Fibroblast of lung (primary cell): ENCODE measurements at regions not wholly inside any gene's neighbourhood (a gene's known extent, or its start where the extent isn't known, plus 50 kb on each side); places are given as distances from the start of the nearest gene placed in this dataset.
A peak's percentile ranks its signal among the peaks of the same experiment; 100 is the strongest.

ENCODE experiments used
- DNase-seq, 2 donors: peaks; one replicate each; pipeline versions ENCODE4 v3.0.0 to v3.0.0-alpha.2; 2010; ENCODE audit warnings: low read depth in 2 of 2
- H2AFZ ChIP-seq: 2 replicates; pipeline ENCODE4 v1.5.1; 2012; ENCODE audit warnings: low read length, control low read depth, inconsistent platforms
- H3K27ac ChIP-seq: 2 replicates; pipeline ENCODE4 v1.5.1; 2011; ENCODE audit warnings: low read length, control low read depth; ENCODE audit not compliant: insufficient read depth
- H3K27me3 ChIP-seq: 2 replicates; pipeline ENCODE4 v1.5.1; 2011; ENCODE audit warnings: mild to moderate bottlenecking, low read length; ENCODE audit not compliant: control insufficient read depth, insufficient read depth
- H3K36me3 ChIP-seq: 2 replicates; pipeline ENCODE4 v1.5.1; 2011; ENCODE audit warnings: low read length; ENCODE audit not compliant: control insufficient read depth, insufficient read depth
- H3K4me1 ChIP-seq: 2 replicates; pipeline ENCODE4 v1.5.1; 2011; ENCODE audit warnings: low read length; ENCODE audit not compliant: control insufficient read depth, insufficient read depth; ENCODE audit errors: extremely low read depth
- H3K4me2 ChIP-seq: 2 replicates; pipeline ENCODE4 v1.5.1; 2011; ENCODE audit warnings: low read length, control low read depth; ENCODE audit not compliant: insufficient read depth; ENCODE audit errors: extremely low read depth
- H3K4me3 ChIP-seq, 4 experiments: fragments of 200-600 bp in 1 of 4; sonication (generic) in 1 of 4; replicated peaks in 1 of 4; 2 replicates each; pipeline ENCODE4 v1.5.1; 2011 to 2016; ENCODE audit warnings: low read length in 4 of 4, low read depth in 3 of 4, mild to moderate bottlenecking in 3 of 4, control low read depth in 2 of 4, inconsistent platforms in 1 of 4, mixed read lengths in 1 of 4; ENCODE audit not compliant: insufficient read depth in 1 of 4; ENCODE audit errors: control extremely low read depth in 1 of 4
- H3K79me2 ChIP-seq: 2 replicates; pipeline ENCODE4 v1.5.1; 2012; ENCODE audit warnings: mild to moderate bottlenecking, low read length, inconsistent platforms; ENCODE audit not compliant: control insufficient read depth, insufficient read depth
- H3K9ac ChIP-seq: 2 replicates; pipeline ENCODE4 v1.5.1; 2011; ENCODE audit warnings: mild to moderate bottlenecking, low read length, control low read depth; ENCODE audit not compliant: insufficient read depth
- H3K9me3 ChIP-seq: 2 replicates; pipeline ENCODE4 v1.5.1; 2012; ENCODE audit warnings: low read depth, low read length; ENCODE audit not compliant: control insufficient read depth, insufficient read depth
- H4K20me1 ChIP-seq: 2 replicates; pipeline ENCODE4 v1.5.1; 2011; ENCODE audit warnings: low read length; ENCODE audit not compliant: control insufficient read depth, insufficient read depth; ENCODE audit errors: extremely low read depth
- EZH2 ChIP-seq: IDR thresholded peaks from 2 replicates; pipeline ENCODE4 v1.5.1; 2012; ENCODE audit warnings: low read length, control low read depth, mild to moderate bottlenecking; ENCODE audit errors: missing control alignments
- TF ChIP-seq, protein P1 (sequence below), 2 donors: IDR thresholded peaks in 1 of 2; conservative IDR thresholded peaks in 1 of 2; 1 replicate in 1 of 2; 2 replicates in 1 of 2; pipeline ENCODE4 v1.5.1; 2011 to 2012; ENCODE audit warnings: low read length in 2 of 2, control low read depth in 1 of 2, inconsistent platforms in 1 of 2, low read depth in 1 of 2, mild to moderate bottlenecking in 1 of 2

DNA sequence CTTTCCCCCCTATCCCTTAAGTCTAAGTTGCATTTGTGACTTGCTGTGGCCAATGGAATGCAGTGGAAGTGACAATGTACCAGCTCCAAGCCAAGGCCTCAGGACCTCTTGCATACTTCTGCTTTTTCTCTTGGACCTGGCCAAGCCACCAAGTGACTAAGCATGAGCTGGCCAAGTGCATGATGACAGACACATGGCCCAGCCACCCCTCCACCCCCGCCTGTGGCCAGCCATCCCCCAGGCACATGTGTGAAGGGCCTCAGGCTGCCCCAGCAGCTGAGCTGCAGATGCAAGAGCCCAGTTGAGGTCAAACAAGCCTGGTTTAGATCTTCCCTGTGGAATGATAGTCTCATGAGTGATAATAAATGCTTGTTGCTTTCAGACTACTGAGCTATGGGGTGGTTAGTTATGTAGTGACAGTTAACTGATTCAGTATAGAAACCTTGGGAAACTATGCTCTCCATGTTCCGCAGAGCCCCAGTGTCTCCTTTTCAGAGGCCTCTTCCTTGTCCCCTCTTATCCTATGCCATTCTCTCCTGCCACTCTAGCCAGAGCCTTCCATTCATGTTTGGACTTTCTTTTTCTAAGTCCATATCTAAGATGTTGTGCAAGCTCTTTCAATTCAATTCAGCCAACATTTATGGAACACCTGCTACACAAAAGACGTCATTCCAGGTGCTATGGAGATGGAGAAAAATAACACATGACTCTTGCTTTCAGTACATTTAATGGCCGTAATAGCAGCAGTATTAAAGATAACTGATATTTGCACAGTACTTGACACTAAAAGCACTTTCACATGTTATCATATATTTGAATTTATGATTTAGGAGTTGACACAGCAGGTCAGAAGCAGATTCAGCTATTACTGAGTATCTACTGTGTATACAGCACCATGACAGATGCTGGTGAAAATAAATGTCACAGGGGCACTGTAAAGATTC, 55.5 kb upstream of the LOXL4 start:
- Histone ChIP-seq H2AFZ (no peak overlapping the region), H3K4me1 (peaks cover 16% of the 10 kb centered on the region), H3K4me3 (no peak overlapping the region), H3K79me2 (no peaks in the 10 kb centered on the region), H3K9ac (no peak overlapping the region), H3K9me3 (no peaks in the 10 kb centered on the region), H4K20me1 (no peaks in the 10 kb centered on the region), H3K27ac (peak overlapping the region; percentile 37), H3K36me3 (no peaks in the 10 kb centered on the region), H3K4me2 (peak overlapping the region; percentile 47), H3K27me3 (no peaks in the 10 kb centered on the region)
- TF ChIP-seq, protein P1, sequence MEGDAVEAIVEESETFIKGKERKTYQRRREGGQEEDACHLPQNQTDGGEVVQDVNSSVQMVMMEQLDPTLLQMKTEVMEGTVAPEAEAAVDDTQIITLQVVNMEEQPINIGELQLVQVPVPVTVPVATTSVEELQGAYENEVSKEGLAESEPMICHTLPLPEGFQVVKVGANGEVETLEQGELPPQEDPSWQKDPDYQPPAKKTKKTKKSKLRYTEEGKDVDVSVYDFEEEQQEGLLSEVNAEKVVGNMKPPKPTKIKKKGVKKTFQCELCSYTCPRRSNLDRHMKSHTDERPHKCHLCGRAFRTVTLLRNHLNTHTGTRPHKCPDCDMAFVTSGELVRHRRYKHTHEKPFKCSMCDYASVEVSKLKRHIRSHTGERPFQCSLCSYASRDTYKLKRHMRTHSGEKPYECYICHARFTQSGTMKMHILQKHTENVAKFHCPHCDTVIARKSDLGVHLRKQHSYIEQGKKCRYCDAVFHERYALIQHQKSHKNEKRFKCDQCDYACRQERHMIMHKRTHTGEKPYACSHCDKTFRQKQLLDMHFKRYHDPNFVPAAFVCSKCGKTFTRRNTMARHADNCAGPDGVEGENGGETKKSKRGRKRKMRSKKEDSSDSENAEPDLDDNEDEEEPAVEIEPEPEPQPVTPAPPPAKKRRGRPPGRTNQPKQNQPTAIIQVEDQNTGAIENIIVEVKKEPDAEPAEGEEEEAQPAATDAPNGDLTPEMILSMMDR (conservative IDR thresholded peaks at IDR 0.05 in 1 of 2, IDR thresholded peaks at IDR 0.05 in 1 of 2; ENCODE audit: low read depth in 1 of 2, low read length in 2 of 2) = no peak
- DNase-seq = peak; percentile 94 to 96

DNA sequence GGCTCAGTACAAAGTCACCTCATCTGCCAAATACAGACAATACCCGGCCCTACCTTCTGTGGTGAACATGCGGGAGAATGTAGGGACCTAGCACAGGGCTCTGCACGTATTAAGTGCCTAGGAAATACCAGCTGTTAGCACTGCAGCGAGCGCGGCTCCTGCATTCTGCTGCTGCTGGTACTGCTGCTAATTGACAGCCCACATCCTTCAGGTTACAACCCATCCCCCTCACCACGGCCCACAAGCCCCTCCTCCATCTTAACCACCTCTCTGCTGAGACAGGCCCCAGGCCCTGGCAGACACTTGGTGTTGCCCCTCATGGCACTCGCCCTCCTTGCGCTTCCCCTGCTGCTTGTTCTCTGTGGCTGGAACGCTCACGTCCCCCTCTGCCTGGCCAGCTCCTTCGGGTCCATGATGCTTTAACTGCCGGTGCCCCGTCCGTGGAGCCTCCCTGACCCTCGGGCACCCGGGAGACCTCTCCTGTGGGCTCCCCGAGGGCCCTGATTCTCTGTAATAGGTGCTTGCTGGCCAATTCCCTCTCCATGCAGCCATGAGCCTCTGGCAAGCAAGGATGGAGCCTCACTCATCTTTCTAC, 53.3 kb upstream of the LOXL4 start:
- Histone ChIP-seq H3K9me3 (no peaks in the 10 kb centered on the region), H3K4me2 (no peak overlapping the region), H3K4me1 (peaks cover 22% of the 10 kb centered on the region), H3K9ac (no peak overlapping the region), H2AFZ (no peak overlapping the region), H3K4me3 (no peak overlapping the region), H3K79me2 (no peaks in the 10 kb centered on the region), H3K27me3 (no peaks in the 10 kb centered on the region), H3K27ac (no peak overlapping the region), H3K36me3 (no peaks in the 10 kb centered on the region), H4K20me1 (no peaks in the 10 kb centered on the region)
- TF ChIP-seq EZH2 = no peak
- TF ChIP-seq, protein P1 (conservative IDR thresholded peaks at IDR 0.05 in 1 of 2, IDR thresholded peaks at IDR 0.05 in 1 of 2; ENCODE audit: low read depth in 1 of 2, low read length in 2 of 2) = no peak
- no peak for DNase-seq

DNA sequence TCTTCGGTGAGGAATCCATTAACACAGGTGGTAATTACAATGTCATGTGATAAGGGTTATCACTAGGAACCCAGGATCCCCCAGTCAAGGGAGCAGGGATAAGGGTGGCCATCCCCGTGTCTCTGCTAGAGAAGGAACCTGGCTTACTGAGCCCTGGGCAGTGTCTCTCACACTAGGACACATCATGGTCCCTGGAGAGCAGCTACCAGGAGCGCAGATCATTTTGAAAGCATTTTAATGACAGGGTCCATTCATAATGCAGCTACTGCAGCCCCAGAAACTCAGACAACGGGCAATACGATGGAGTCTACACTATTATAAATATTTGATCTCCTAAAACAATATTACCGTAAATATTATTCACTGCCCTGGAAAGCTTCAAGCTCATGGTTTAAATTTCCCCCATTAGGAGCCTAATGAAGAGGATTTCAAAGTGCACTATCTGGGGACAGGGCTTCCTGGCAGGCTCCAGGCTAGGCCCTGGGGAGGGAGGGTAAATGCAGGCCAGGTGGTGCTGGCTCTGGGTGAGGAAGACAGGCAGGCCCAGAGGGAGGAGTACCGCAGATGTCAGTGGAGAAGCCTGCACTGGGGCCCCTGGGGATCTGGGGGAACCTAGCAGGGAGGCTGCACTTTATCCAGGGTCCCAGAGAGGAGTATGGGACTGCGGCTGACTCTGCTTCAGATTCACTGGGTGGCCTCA, 52.6 kb upstream of the LOXL4 start:
- Histone ChIP-seq H3K4me2 (no peak overlapping the region), H2AFZ (no peak overlapping the region), H4K20me1 (no peaks in the 10 kb centered on the region), H3K36me3 (no peaks in the 10 kb centered on the region), H3K79me2 (no peaks in the 10 kb centered on the region), H3K4me3 (no peak overlapping the region), H3K4me1 (peaks cover 23% of the 10 kb centered on the region), H3K9ac (no peak overlapping the region), H3K27me3 (no peaks in the 10 kb centered on the region), H3K9me3 (no peaks in the 10 kb centered on the region), H3K27ac (no peak overlapping the region)
- no peak for TF ChIP-seq EZH2
- TF ChIP-seq, protein P1 (conservative IDR thresholded peaks at IDR 0.05 in 1 of 2, IDR thresholded peaks at IDR 0.05 in 1 of 2; ENCODE audit: low read depth in 1 of 2, low read length in 2 of 2) = no peak
- DNase-seq = no peak
